Kidney (tissue), 13 donors: ENCODE measurements at regions not wholly inside any gene's neighbourhood (a gene's known extent, or its start where the extent isn't known, plus 50 kb on each side); places are given as distances from the start of the nearest gene placed in this dataset.
A peak's percentile ranks its signal among the peaks of the same experiment; 100 is the strongest.

Experiments
- DNase-seq, 5 donors: peaks; one replicate each; pipeline ENCODE4 v3.0.0-alpha.2; 2013 to 2020
- FAIRE-seq: peaks from 2 replicates; lab custom pipeline; 2012; peaks lifted over from hg19 to GRCh38; lab: Jason Lieb, UNC
- H3K27ac ChIP-seq, 2 donors: one replicate each; pipeline ENCODE4 v1.7.0; 2013; ENCODE audit warnings: low read depth in 2 of 2, low read length in 2 of 2, inconsistent platforms in 1 of 2
- H3K27me3 ChIP-seq: one replicate; pipeline ENCODE4 v1.7.1; 2013; ENCODE audit warnings: low read length, inconsistent platforms; ENCODE audit not compliant: control insufficient read depth, insufficient read depth
- H3K36me3 ChIP-seq, 3 donors: one replicate each; pipeline versions ENCODE4 v1.7.0 to v1.7.1; 2013; ENCODE audit warnings: low read length in 3 of 3, control low read depth in 1 of 3, inconsistent platforms in 1 of 3; ENCODE audit not compliant: insufficient read depth in 3 of 3, control insufficient read depth in 2 of 3
- H3K4me1 ChIP-seq, 3 donors: one replicate each; pipeline versions ENCODE4 v1.7.0 to v1.7.1; 2013; ENCODE audit warnings: low read length in 3 of 3, inconsistent platforms in 1 of 3, low read depth in 1 of 3; ENCODE audit not compliant: control insufficient read depth in 2 of 3, insufficient read depth in 2 of 3
- H3K4me3 ChIP-seq, 3 donors: one replicate each; pipeline versions ENCODE4 v1.7.0 to v1.8.1; 2013; ENCODE audit warnings: low read length in 3 of 3, control low read depth in 1 of 3, inconsistent platforms in 1 of 3
- H3K9ac ChIP-seq, 3 donors: one replicate each; pipeline versions ENCODE4 v1.7.0 to v1.7.1; 2013; ENCODE audit warnings: low read length in 3 of 3, control low read depth in 1 of 3, inconsistent platforms in 1 of 3
- H3K9me3 ChIP-seq, 3 donors: one replicate each; pipeline versions ENCODE4 v1.7.0 to v1.7.1; 2013; ENCODE audit warnings: low read length in 3 of 3, control low read depth in 1 of 3, inconsistent platforms in 1 of 3; ENCODE audit not compliant: control insufficient read depth in 2 of 3, insufficient read depth in 1 of 3
- CTCF ChIP-seq: IDR thresholded peaks from 3 replicates; pipeline ENCODE4 v1.5.1; 2012; ENCODE audit warnings: mild to moderate bottlenecking, moderate library complexity, borderline replicate concordance; ENCODE audit not compliant: insufficient read depth; ENCODE audit errors: extremely low read depth
- intact Hi-C: fragments of 100-400 bp; cut with DNase I; formaldehyde crosslinking; loops from one replicate; pipeline ENCODE4 v1.11.1; 2022
- donor health status: control.
- donor health status: control.
- donor health status: control.
- donor health status: control.
- donor health status: control.
- donor health status: DM: yes; HTN: yes; CAD: no.
- donor health status: Normal renal cell carcinoma (clear cell type).

GRCh38 chr7:153641199-153641598, 411.0 kb upstream of the DPP6 start:
- Histone ChIP-seq H3K36me3 (no peaks in the 10 kb centered on the region), H3K27ac (no peak overlapping the region), H3K27me3 (no peaks in the 10 kb centered on the region), H3K9ac (no peak overlapping the region), H3K4me1 (no peaks in the 10 kb centered on the region), H3K4me3 (no peak overlapping the region), H3K9me3 (peaks cover 0 to 2% (median 0%) of the 10 kb centered on the region in 3 donors)
- intact Hi-C loops = no loop called here
- FAIRE-seq (no peak), DNase-seq (peak in 3 of 5 donors; percentile 47 to 91 (median 50))
- no peak for TF ChIP-seq CTCF

- FAIRE-seq (no peak), DNase-seq (no peak)
- no peak for TF ChIP-seq CTCF
- Histone ChIP-seq H3K36me3 (no peaks in the 10 kb centered on the region), H3K9me3 (peaks cover 0 to 2% (median 0%) of the 10 kb centered on the region in 3 donors), H3K4me1 (no peaks in the 10 kb centered on the region), H3K27me3 (no peaks in the 10 kb centered on the region), H3K4me3 (no peak overlapping the region), H3K9ac (no peak overlapping the region), H3K27ac (no peak overlapping the region)
- intact Hi-C loops = no loop called here
Observed at GRCh38 chr7:153642989-153643388, 409.2 kb upstream of the DPP6 start.

- H3K9me3 ChIP-seq = no peaks in the 10 kb centered on the region
- intact Hi-C loops = no loop called here
- no peak for FAIRE-seq
- no peak overlapping the region for H3K27ac ChIP-seq
- DNase-seq = peak in 1 of 5 donors; percentile 15
- H3K27me3 ChIP-seq = no peaks in the 10 kb centered on the region
- no peak overlapping the region for H3K4me3 ChIP-seq
- H3K36me3 ChIP-seq = no peaks in the 10 kb centered on the region
- no peak for TF ChIP-seq CTCF
- no peaks in the 10 kb centered on the region for H3K4me1 ChIP-seq
- H3K9ac ChIP-seq = no peak overlapping the region
Observed at GRCh38 chr7:153657182-153657800, 394.9 kb upstream of the DPP6 start.

DNA sequence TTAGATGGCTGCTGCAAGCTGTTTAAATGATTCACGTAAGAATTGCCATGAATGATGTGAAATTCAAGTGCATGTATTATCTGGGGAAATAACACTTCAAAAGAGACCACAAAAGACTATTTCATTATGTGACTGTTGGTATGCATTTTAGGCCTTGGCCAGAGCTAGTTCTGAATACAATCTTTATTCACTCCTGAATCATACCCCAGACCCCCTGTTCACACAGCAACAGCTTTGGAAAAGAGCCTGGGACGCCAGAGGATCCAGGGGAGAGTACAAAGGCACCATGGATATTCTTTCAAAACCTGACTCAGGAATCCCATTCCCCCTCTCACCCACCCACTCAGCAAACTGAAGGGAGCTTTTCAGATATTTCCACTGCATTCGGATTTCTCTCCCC, 377.1 kb upstream of the DPP6 start:
- no peaks in the 10 kb centered on the region for H3K9me3 ChIP-seq
- H3K27ac ChIP-seq = no peak overlapping the region
- no peaks in the 10 kb centered on the region for H3K4me1 ChIP-seq
- no peaks in the 10 kb centered on the region for H3K36me3 ChIP-seq
- no peaks in the 10 kb centered on the region for H3K27me3 ChIP-seq
- FAIRE-seq = no peak
- H3K4me3 ChIP-seq = no peak overlapping the region
- intact Hi-C loops = no loop called here
- no peak for TF ChIP-seq CTCF
- no peak overlapping the region for H3K9ac ChIP-seq
- DNase-seq = peak in 1 of 5 donors; percentile 7
